Endothelial cell of umbilical vein (primary cell): ENCODE measurements at regions not wholly inside any gene's neighbourhood (a gene's known extent, or its start where the extent isn't known, plus 50 kb on each side); places are given as distances from the start of the nearest gene placed in this dataset.

ENCODE experiments used
- BruUV-seq: library from RNA; stranded (reverse); fragments of 400-500 nt; replicated peaks from 2 replicates; lab custom pipeline; 2021; lab: Mats Ljungman, UMichigan
- CTCF ChIA-PET: fragments of 300-600, 350-600 bp; sonication (Branson Sonifier 250); formaldehyde crosslinking; loops from one replicate; lab custom pipeline; 2021; ENCODE audit warnings: antibody characterized with exemption, inconsistent platforms; lab: Charles Lee
- POLR2A ChIA-PET: fragments of 300-600, 350-600 bp; sonication (Branson Sonifier 250); formaldehyde crosslinking; loops from one replicate; lab custom pipeline; 2021; ENCODE audit warnings: antibody characterized with exemption, inconsistent platforms; lab: Charles Lee
- DNase-seq: peaks from one replicate; pipeline ENCODE4 v3.0.0-alpha.2; 2011; ENCODE audit warnings: low read depth, low spot score
- FAIRE-seq: peaks from 2 replicates; lab custom pipeline; 2011; peaks lifted over from hg19 to GRCh38; lab: Jason Lieb, UNC
- H2AFZ ChIP-seq: 2 replicates; pipeline ENCODE4 v1.6.0; 2012; ENCODE audit warnings: low read depth, low read length, control low read depth, inconsistent platforms
- H3K27ac ChIP-seq: 2 replicates; pipeline ENCODE4 v1.5.1; 2011; ENCODE audit warnings: low read depth, mild to moderate bottlenecking, control low read depth, low read length, moderate library complexity; ENCODE audit not compliant: insufficient read depth
- H3K27me3 ChIP-seq, 2 experiments: 2 replicates each; pipeline versions ENCODE4 v1.6.0 to v1.6.1; 2011; ENCODE audit warnings: low read length in 2 of 2, mixed read lengths in 1 of 2; ENCODE audit not compliant: control insufficient read depth in 2 of 2, insufficient read depth in 2 of 2
- H3K36me3 ChIP-seq, 2 experiments: 2 replicates in 1 of 2; 3 replicates in 1 of 2; pipeline ENCODE4 v1.5.1; 2011; ENCODE audit warnings: low read length in 2 of 2, mild to moderate bottlenecking in 1 of 2, moderate library complexity in 1 of 2; ENCODE audit not compliant: control insufficient read depth in 2 of 2, insufficient read depth in 2 of 2; ENCODE audit errors: extremely low read depth in 1 of 2
- H3K4me1 ChIP-seq: 3 replicates; pipeline ENCODE4 v1.5.1; 2011; ENCODE audit warnings: mild to moderate bottlenecking, low read length; ENCODE audit not compliant: control insufficient read depth, insufficient read depth; ENCODE audit errors: extremely low read depth
- H3K4me2 ChIP-seq: 2 replicates; pipeline ENCODE4 v1.6.1; 2011; ENCODE audit warnings: low read length, control low read depth, mixed read lengths; ENCODE audit not compliant: insufficient read depth
- H3K4me3 ChIP-seq, 3 experiments: fragments of 200-600 bp in 1 of 3; sonication (generic), shearing (Covaris generic) in 1 of 3; replicated peaks in 1 of 3; 2 replicates each; pipeline ENCODE4 v1.5.1; 2011 to 2016; ENCODE audit warnings: control low read depth in 3 of 3, low read length in 3 of 3, mild to moderate bottlenecking in 2 of 3, inconsistent platforms in 1 of 3, low read depth in 1 of 3, moderate library complexity in 1 of 3; ENCODE audit not compliant: insufficient read depth in 1 of 3
- H3K79me2 ChIP-seq: 2 replicates; pipeline ENCODE4 v1.6.0; 2012; ENCODE audit warnings: low read length, inconsistent platforms; ENCODE audit not compliant: control insufficient read depth, insufficient read depth
- H3K9ac ChIP-seq: replicated peaks from 2 replicates; pipeline ENCODE3; 2011; ENCODE audit warnings: low read length, control low read depth; ENCODE audit not compliant: insufficient read depth; ENCODE audit errors: extremely low read depth
- H3K9me1 ChIP-seq: replicated peaks from 3 replicates; pipeline ENCODE4 v1.6.0; 2011; ENCODE audit warnings: mild to moderate bottlenecking, low read length; ENCODE audit not compliant: control insufficient read depth, insufficient read depth; ENCODE audit errors: extremely low read depth
- H3K9me3 ChIP-seq: replicated peaks from 2 replicates; pipeline ENCODE4 v1.5.1; 2012; ENCODE audit warnings: low read length, inconsistent platforms; ENCODE audit not compliant: control insufficient read depth, insufficient read depth
- H4K20me1 ChIP-seq: replicated peaks from 2 replicates; pipeline ENCODE3; 2011; ENCODE audit warnings: mild to moderate bottlenecking, low read length; ENCODE audit not compliant: control insufficient read depth, insufficient read depth; ENCODE audit errors: extremely low read depth
- EZH2 ChIP-seq: IDR thresholded peaks from 2 replicates; pipeline ENCODE4 v1.6.1; 2012; ENCODE audit warnings: borderline replicate concordance, low read depth, mild to moderate bottlenecking, moderate library complexity, low read length, inconsistent platforms; ENCODE audit not compliant: severe bottlenecking
- FOS ChIP-seq: IDR thresholded peaks from 2 replicates; pipeline ENCODE4 v1.6.1; 2011; ENCODE audit warnings: mild to moderate bottlenecking, low read length, moderate library complexity, borderline replicate concordance; ENCODE audit not compliant: insufficient read depth
- GATA2 ChIP-seq: IDR thresholded peaks from 2 replicates; pipeline ENCODE4 v1.7.0; 2011; ENCODE audit warnings: low read depth, mild to moderate bottlenecking, moderate library complexity, mixed read lengths, low read length; ENCODE audit not compliant: insufficient read length, insufficient read depth
- JUN ChIP-seq: IDR thresholded peaks from 2 replicates; pipeline ENCODE4 v1.6.1; 2011; ENCODE audit warnings: borderline replicate concordance, low read depth; ENCODE audit not compliant: insufficient read length, insufficient read depth
- MYC ChIP-seq: IDR thresholded peaks from one replicate; pipeline ENCODE4 v1.6.1; 2011; ENCODE audit warnings: mild to moderate bottlenecking, low read depth, low read length
- POLR2A ChIP-seq: IDR thresholded peaks from 2 replicates; pipeline ENCODE4 v1.6.1; 2012; ENCODE audit warnings: low read depth, mild to moderate bottlenecking, control low read depth, low read length
- POLR2AphosphoS5 ChIP-seq: IDR thresholded peaks from 2 replicates; pipeline ENCODE4 v1.6.1; 2012; ENCODE audit warnings: low read depth, mild to moderate bottlenecking, control low read depth, low read length, moderate library complexity; ENCODE audit not compliant: insufficient read depth
- dilution Hi-C: fragments of 300-500 bp; cut with MboI; formaldehyde crosslinking; loops from one replicate; pipeline ENCODE4 v1.15.0; 2019; ENCODE audit warnings: low sequenced_read_pairs; ENCODE audit not compliant: extremely low pct_ligation_motif_present
- intact Hi-C: fragments of 100-400 bp; cut with micrococcal nuclease; formaldehyde crosslinking; loops from one replicate; pipeline ENCODE4 v1.10.0; 2022
- TF ChIP-seq, protein P1 (sequence below): IDR thresholded peaks from 2 replicates; pipeline ENCODE4 v1.6.1; 2011; ENCODE audit not compliant: insufficient read depth, insufficient read length
- TF ChIP-seq, protein P2 (sequence below), 2 donors: IDR thresholded peaks; 1 replicate in 1 of 2; 2 replicates in 1 of 2; pipeline ENCODE4 v1.5.1; 2011; ENCODE audit warnings: low read length in 2 of 2, mild to moderate bottlenecking in 2 of 2, moderate library complexity in 2 of 2, control low read depth in 1 of 2, inconsistent platforms in 1 of 2, low read depth in 1 of 2; ENCODE audit not compliant: insufficient read depth in 1 of 2; ENCODE audit errors: extremely low read depth in 1 of 2

DNA sequence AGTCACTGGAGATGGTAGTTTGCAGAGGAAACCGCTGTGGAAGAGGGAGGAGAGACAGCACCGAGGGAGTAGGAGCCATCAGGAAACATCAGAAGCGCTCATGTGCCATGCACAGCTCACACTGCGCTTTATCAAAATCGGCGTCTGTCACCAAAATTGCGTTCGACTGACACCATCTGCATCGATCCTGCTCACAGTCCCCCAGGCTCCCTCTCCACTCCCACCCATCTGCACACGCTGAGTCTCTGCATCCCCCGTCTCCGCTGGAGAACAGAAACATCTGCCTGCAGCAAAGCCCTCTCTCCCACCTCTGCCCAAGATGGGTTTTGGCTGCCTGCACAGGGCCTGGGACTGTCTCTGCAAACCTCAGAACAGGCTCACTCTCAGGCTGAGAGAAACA is 187.5 kb upstream of the RPL38 start:
- Histone ChIP-seq H3K4me2 (no peak overlapping the region), H3K27me3 (no peaks in the 10 kb centered on the region), H3K4me3 (no peak overlapping the region), H4K20me1 (no peaks in the 10 kb centered on the region), H3K27ac (no peak overlapping the region), H3K79me2 (no peaks in the 10 kb centered on the region), H3K9ac (no peak overlapping the region), H3K4me1 (no peaks in the 10 kb centered on the region), H3K9me3 (no peaks in the 10 kb centered on the region), H3K36me3 (no peaks in the 10 kb centered on the region), H2AFZ (no peak overlapping the region), H3K9me1 (no peaks in the 10 kb centered on the region)
- dilution Hi-C loops (no loop called here), intact Hi-C loops (no loop called here)
- ChIA-PET CTCF (no interaction called here), POLR2A (no interaction called here)
- TF ChIP-seq GATA2, result no peak
- TF ChIP-seq, protein P1, sequence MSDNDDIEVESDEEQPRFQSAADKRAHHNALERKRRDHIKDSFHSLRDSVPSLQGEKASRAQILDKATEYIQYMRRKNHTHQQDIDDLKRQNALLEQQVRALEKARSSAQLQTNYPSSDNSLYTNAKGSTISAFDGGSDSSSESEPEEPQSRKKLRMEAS, result no peak
- no peak for TF ChIP-seq JUN
- no peak for TF ChIP-seq FOS
- no peak for TF ChIP-seq POLR2A
- TF ChIP-seq, protein P2, sequence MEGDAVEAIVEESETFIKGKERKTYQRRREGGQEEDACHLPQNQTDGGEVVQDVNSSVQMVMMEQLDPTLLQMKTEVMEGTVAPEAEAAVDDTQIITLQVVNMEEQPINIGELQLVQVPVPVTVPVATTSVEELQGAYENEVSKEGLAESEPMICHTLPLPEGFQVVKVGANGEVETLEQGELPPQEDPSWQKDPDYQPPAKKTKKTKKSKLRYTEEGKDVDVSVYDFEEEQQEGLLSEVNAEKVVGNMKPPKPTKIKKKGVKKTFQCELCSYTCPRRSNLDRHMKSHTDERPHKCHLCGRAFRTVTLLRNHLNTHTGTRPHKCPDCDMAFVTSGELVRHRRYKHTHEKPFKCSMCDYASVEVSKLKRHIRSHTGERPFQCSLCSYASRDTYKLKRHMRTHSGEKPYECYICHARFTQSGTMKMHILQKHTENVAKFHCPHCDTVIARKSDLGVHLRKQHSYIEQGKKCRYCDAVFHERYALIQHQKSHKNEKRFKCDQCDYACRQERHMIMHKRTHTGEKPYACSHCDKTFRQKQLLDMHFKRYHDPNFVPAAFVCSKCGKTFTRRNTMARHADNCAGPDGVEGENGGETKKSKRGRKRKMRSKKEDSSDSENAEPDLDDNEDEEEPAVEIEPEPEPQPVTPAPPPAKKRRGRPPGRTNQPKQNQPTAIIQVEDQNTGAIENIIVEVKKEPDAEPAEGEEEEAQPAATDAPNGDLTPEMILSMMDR (IDR thresholded peaks at IDR 0.05; ENCODE audit: extremely low read depth in 1 of 2, insufficient read depth in 1 of 2, low read depth in 1 of 2, low read length in 2 of 2), result no peak
- TF ChIP-seq POLR2AphosphoS5, result no peak
- no peak for TF ChIP-seq MYC
- TF ChIP-seq EZH2, result no peak
- FAIRE-seq (no peak), DNase-seq (no peak)
- BruUV-seq, result no TSS peak
